Activated CD8-positive, alpha-beta memory T cell treated with anti-CD3 and anti-CD28 coated beads, Interleukin-2, amount 10 ng/mL, durations not matched to agents 7 days and 5 days (primary cell): ENCODE measurements at regions not wholly inside any gene's neighbourhood (a gene's known extent, or its start where the extent isn't known, plus 50 kb on each side); places are given as distances from the start of the nearest gene placed in this dataset.
"Not testable (repeated sequence)": the region's sequence is repeated elsewhere in the genome, so short reads cannot be mapped to it uniquely, and the experiment has no call there.

Source experiments
- ATAC-seq: fragments of 150-1000 bp; cut with Tn5 transposase; one replicate; pipeline ENCODE4 v1.10.0; 2021; ENCODE audit warnings: moderate library complexity
- CTCF ChIA-PET: fragments of 350-600 bp; sonication (Branson Sonifier 250); formaldehyde crosslinking; loops from one replicate; lab custom pipeline; 2021; ENCODE audit warnings: antibody characterized with exemption; lab: Charles Lee
- DNase-seq: peaks from one replicate; pipeline ENCODE4 v3.0.0-alpha.2; 2020
- H3K27ac Mint-ChIP-seq: one replicate; pipeline ENCODE4 v1.8.0; 2021; ENCODE audit warnings: mild to moderate bottlenecking, mixed read lengths
- H3K27me3 Mint-ChIP-seq: one replicate; pipeline ENCODE4 v1.8.0; 2021; ENCODE audit warnings: mixed read lengths
- H3K36me3 Mint-ChIP-seq: one replicate; pipeline ENCODE4 v1.8.0; 2021; ENCODE audit warnings: mild to moderate bottlenecking, mixed read lengths
- H3K4me1 Mint-ChIP-seq: one replicate; pipeline ENCODE4 v1.8.0; 2021; ENCODE audit warnings: mixed read lengths
- H3K4me3 Mint-ChIP-seq: one replicate; pipeline ENCODE4 v1.8.0; 2021; ENCODE audit warnings: mild to moderate bottlenecking, moderate library complexity, mixed read lengths
- H3K9me3 Mint-ChIP-seq: one replicate; pipeline ENCODE4 v1.8.0; 2022; ENCODE audit warnings: low read depth, mixed read lengths

GRCh38 chr4:116724249-116724648 lies 361.1 kb downstream of the TRAM1L1 start:
- Mint-ChIP-seq H3K4me3 (no peak overlapping the region), H3K27ac (no peak overlapping the region), H3K27me3 (no peaks in the 10 kb centered on the region), H3K4me1 (no peaks in the 10 kb centered on the region), H3K36me3 (no peaks in the 10 kb centered on the region), H3K9me3 (peaks cover 2% of the 10 kb centered on the region)
- DNase-seq (no peak), ATAC-seq (no peak)
- CTCF ChIA-PET = no interaction called here

DNA sequence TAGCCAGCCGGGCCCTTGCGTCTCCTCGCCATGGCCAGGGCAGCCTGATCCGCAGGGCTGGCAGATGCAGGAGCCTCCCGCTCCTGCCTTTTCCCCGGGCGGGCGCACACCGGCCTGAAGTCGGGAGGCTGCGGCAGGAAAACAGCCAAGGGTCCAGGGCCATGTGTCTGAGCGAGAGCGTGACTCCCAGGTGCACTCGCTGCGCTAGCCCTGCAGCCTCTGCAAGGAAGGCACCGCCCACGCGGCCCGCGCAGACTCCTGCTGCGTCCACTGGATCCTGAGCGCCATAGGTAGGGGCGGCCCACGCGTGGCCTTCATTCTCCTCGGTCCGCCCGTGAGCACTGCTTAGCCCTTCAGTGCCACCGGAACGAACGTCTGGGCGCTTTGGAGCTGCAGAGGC lies 379.9 kb downstream of the TRAM1L1 start:
- Mint-ChIP-seq H3K36me3 (no peaks in the 10 kb centered on the region), H3K4me1 (no peaks in the 10 kb centered on the region), H3K27ac (no peak overlapping the region), H3K9me3 (no peaks in the 10 kb centered on the region), H3K4me3 (no peak overlapping the region), H3K27me3 (no peaks in the 10 kb centered on the region)
- CTCF ChIA-PET = no interaction called here
- DNase-seq (no peak), ATAC-seq (no peak)

DNA sequence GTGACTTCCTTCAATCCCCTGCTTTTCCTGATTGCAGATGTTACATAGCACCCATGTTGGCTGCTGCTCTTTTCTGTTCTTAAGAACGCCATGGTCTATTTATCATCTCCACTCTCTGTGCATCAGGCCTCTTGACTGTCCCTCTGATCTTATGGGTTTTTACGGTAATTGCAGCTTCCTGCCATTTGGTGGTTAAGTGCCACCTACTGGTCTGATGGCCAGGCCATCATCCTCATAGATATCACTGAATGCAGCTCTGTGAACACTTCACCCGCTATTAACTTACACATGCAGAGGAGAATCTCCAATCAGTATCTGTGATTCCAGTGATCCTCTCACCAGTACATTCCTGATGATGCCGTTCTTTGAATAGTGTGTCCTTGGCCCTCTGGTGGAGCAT lies 382.4 kb downstream of the TRAM1L1 start:
- Mint-ChIP-seq H3K4me3 (no peak overlapping the region), H3K27ac (no peak overlapping the region), H3K9me3 (no peaks in the 10 kb centered on the region), H3K27me3 (no peaks in the 10 kb centered on the region), H3K4me1 (no peaks in the 10 kb centered on the region), H3K36me3 (no peaks in the 10 kb centered on the region)
- ATAC-seq (no peak), DNase-seq (no peak)
- CTCF ChIA-PET = no interaction called here

- CTCF ChIA-PET = no interaction called here
- Mint-ChIP-seq H3K4me1 (no peaks in the 10 kb centered on the region), H3K4me3 (no peak overlapping the region), H3K27ac (no peak overlapping the region), H3K36me3 (no peaks in the 10 kb centered on the region), H3K27me3 (no peaks in the 10 kb centered on the region), H3K9me3 (peaks cover 3% of the 10 kb centered on the region)
- DNase-seq (no peak), ATAC-seq (no peak)
Measured at GRCh38 chr4:116688536-116688935, 396.8 kb downstream of the TRAM1L1 start.

GRCh38 chr4:116668190-116668589 lies 417.2 kb downstream of the TRAM1L1 start:
- no peaks in the 10 kb centered on the region for H3K4me1 Mint-ChIP-seq
- no peak for ATAC-seq

GRCh38 chr4:116665716-116666115 lies 419.7 kb downstream of the TRAM1L1 start:
- Mint-ChIP-seq H3K4me1 (no peaks in the 10 kb centered on the region), H3K27me3 (no peaks in the 10 kb centered on the region), H3K4me3 (no peak overlapping the region), H3K9me3 (peaks cover 6% of the 10 kb centered on the region), H3K27ac (no peak overlapping the region), H3K36me3 (no peaks in the 10 kb centered on the region)
- CTCF ChIA-PET = no interaction called here
- DNase-seq (no peak), ATAC-seq (no peak)

More at GRCh38 chr4:116668190-116668589, 417.2 kb downstream of the TRAM1L1 start:
- no peak overlapping the region for H3K27ac Mint-ChIP-seq
- H3K27me3 Mint-ChIP-seq = no peaks in the 10 kb centered on the region
- H3K36me3 Mint-ChIP-seq = no peaks in the 10 kb centered on the region
- no peak for DNase-seq
- H3K9me3 Mint-ChIP-seq = peaks cover 4% of the 10 kb centered on the region
- no peak overlapping the region for H3K4me3 Mint-ChIP-seq
- CTCF ChIA-PET = no interaction called here

DNA sequence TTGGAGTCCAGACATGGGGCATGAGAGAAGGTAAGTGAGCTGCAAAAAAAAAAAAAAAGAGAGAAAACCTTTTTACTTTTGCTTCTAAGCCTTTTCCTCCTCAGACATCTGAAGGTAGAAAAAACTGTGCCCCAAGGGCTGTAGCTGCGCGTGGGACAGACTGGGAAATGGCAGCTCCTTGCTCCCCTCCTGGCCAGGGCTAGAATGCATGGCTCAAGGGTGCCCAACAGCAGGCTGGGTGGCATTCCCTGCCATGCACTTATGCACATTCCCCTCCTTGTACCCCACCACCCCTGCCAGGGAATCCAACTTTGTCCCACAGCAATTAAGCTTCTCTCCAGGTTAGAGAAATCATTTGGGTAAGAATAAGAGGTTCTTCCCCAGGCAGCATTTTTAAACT lies 421.2 kb downstream of the TRAM1L1 start:
- Mint-ChIP-seq H3K27ac (no peak overlapping the region), H3K4me1 (no peaks in the 10 kb centered on the region), H3K36me3 (no peaks in the 10 kb centered on the region), H3K4me3 (no peak overlapping the region), H3K27me3 (no peaks in the 10 kb centered on the region), H3K9me3 (peaks cover 6% of the 10 kb centered on the region)
- CTCF ChIA-PET = no interaction called here
- ATAC-seq = no peak
- no peak for DNase-seq

DNA sequence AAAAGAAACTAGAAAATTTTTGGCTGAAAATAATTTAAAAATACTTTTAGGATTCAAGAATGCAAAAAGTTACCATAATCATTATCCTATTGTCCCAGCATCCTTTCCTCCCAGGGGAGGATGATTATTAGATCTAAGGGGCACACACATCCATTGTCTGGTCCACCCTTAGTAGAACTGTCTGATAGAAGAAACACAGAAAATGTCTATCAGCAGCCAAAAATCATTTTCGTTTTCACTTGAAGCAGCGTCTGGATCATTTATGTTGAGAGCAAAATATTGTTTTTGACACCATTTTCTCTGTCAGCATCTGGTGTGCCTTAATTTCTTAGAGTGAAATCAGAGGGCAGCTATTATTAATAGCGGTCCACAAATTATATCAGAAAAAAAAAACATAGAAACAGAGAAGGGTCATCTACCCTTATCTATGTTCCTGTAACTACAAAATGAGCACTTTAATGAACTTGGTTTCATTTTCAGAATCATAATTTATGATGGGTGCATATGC lies 446.3 kb downstream of the TRAM1L1 start:
- DNase-seq (no peak), ATAC-seq (no peak)
- Mint-ChIP-seq H3K4me3 (no peak overlapping the region), H3K36me3 (no peaks in the 10 kb centered on the region), H3K27ac (no peak overlapping the region), H3K4me1 (no peaks in the 10 kb centered on the region), H3K27me3 (no peaks in the 10 kb centered on the region), H3K9me3 (no peaks in the 10 kb centered on the region)
- CTCF ChIA-PET = no interaction called here

DNA sequence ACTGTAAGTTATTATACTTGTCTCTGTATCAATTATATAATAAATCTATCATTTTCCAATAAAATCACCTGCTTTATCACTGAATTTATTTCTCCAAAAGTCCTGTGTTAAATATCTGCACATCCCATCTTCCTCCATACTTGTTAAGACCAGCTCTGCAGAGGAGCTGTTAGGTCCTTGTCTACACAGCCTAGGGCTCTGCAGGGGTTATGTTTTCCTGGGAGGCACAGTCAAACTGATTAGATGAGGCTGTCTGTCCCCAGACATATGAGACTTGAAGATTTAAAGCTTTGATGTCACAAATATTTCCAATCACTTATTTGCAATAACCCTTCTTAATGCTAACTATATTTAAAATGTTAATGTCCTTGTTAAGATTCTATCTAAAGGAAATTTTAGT lies 446.8 kb downstream of the TRAM1L1 start:
- CTCF ChIA-PET = no interaction called here

DNA sequence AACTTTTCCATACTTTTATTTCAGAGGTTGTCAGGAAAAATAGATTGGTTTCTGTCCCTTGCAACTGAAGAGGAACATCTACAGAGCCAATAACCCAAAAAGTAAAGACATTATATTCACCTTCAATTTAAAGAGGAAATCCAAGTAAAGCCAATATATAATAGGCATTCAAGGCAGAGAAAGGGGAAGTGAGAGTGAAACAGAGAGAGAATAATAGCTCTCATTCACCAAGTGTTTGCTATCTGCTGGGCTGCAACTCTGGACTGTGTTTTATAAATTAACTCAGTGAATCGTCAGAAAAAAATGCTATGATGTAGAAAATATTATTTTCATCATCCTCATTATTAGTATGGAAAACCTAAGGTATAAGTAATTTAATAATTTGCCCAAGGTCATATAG lies 448.5 kb downstream of the TRAM1L1 start:
- Mint-ChIP-seq H3K36me3 (no peaks in the 10 kb centered on the region), H3K4me1 (no peaks in the 10 kb centered on the region), H3K27ac (no peak overlapping the region), H3K9me3 (no peaks in the 10 kb centered on the region), H3K27me3 (no peaks in the 10 kb centered on the region), H3K4me3 (no peak overlapping the region)
- CTCF ChIA-PET = no interaction called here
- ATAC-seq = no peak
- no peak for DNase-seq

More for the DNA sequence above, 446.8 kb downstream of the TRAM1L1 start:
- H3K9me3 Mint-ChIP-seq = no peaks in the 10 kb centered on the region
- H3K4me1 Mint-ChIP-seq = no peaks in the 10 kb centered on the region
- ATAC-seq (no peak), DNase-seq (no peak)
- no peaks in the 10 kb centered on the region for H3K27me3 Mint-ChIP-seq
- no peaks in the 10 kb centered on the region for H3K36me3 Mint-ChIP-seq
- H3K4me3 Mint-ChIP-seq = no peak overlapping the region
- no peak overlapping the region for H3K27ac Mint-ChIP-seq

DNA sequence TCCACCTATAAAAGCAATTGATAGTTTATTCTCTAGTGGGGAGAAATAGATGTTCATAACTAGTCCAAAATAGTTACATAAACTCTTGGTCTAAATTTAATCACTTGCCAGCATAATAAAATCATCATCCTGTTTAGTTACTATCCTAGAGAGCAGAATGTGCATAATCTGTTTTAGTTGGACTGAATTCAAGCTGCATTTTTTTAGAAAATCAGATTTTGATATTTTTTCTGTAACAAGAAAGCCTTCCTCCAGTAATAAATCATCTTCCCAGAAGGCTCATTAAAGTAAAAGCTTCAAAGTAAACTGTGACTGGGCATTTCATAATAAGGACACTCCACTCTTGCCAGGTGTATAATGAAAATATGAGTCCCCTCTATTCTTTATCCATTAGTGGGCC lies 453.1 kb downstream of the TRAM1L1 start:
- Mint-ChIP-seq H3K27ac (no peak overlapping the region), H3K4me1 (no peaks in the 10 kb centered on the region), H3K4me3 (no peak overlapping the region), H3K27me3 (no peaks in the 10 kb centered on the region), H3K36me3 (no peaks in the 10 kb centered on the region), H3K9me3 (no peaks in the 10 kb centered on the region)
- DNase-seq = no peak
- no peak for ATAC-seq
- CTCF ChIA-PET = no interaction called here

- H3K4me3 Mint-ChIP-seq = no peak overlapping the region
- DNase-seq (no peak), ATAC-seq (no peak)
- H3K27me3 Mint-ChIP-seq = no peaks in the 10 kb centered on the region
- H3K27ac Mint-ChIP-seq = no peak overlapping the region
- H3K36me3 Mint-ChIP-seq = no peaks in the 10 kb centered on the region
- no peaks in the 10 kb centered on the region for H3K4me1 Mint-ChIP-seq
- no peaks in the 10 kb centered on the region for H3K9me3 Mint-ChIP-seq
- CTCF ChIA-PET = no interaction called here
Measured at GRCh38 chr4:116628598-116628997, 456.8 kb downstream of the TRAM1L1 start.

DNA sequence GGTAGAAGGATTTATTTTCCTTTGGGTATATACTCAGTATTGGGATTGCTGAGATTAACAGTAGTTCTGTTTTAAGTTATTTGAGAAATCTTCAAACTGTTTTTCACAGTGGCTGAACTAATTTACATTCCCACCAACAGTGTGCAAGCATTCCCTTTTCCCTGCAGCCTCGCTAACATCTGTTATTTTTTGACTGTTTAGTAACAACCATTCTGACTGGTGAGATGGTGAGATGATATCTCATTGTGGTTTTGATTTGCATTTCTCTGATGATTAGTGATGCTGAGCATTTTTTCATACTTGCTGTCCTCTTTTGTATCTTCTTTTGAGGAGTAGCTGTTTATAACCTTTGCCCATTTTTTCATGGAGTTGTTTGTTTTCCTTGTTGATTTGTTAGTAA lies 457.8 kb downstream of the TRAM1L1 start:
- Mint-ChIP-seq H3K36me3 (no peaks in the 10 kb centered on the region), H3K4me3 (no peak overlapping the region), H3K9me3 (no peaks in the 10 kb centered on the region), H3K27ac (no peak overlapping the region), H3K4me1 (no peaks in the 10 kb centered on the region), H3K27me3 (no peaks in the 10 kb centered on the region)
- DNase-seq = no peak
- ATAC-seq = no peak
- CTCF ChIA-PET = no interaction called here

DNA sequence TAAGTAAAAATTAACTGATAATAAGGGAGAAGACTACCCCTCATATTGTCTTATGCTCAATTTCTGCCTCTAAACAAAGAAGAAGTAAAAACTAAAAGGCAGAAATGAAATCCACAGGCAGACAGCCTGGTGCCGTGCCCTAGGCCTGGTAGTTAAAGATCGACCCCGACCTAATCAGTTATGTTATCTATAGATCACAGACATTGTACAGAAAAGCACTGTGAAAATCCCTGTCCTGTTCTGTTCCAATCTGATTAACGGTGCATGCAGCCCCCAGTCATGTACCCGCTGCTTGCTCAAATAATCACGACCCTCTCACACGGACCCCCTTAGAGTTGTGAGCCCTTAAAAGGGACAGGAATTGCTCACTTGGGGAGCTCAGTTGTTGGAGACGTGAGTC lies 465.9 kb downstream of the TRAM1L1 start:
- H3K27me3 Mint-ChIP-seq, H3K27ac Mint-ChIP-seq, H3K4me1 Mint-ChIP-seq, ATAC-seq, DNase-seq, CTCF ChIA-PET, H3K4me3 Mint-ChIP-seq, H3K9me3 Mint-ChIP-seq, H3K36me3 Mint-ChIP-seq: not testable (repeated sequence)

GRCh38 chr4:116618638-116619037 lies 466.7 kb downstream of the TRAM1L1 start:
- no peaks in the 10 kb centered on the region for H3K4me1 Mint-ChIP-seq
- CTCF ChIA-PET = no interaction called here
- H3K36me3 Mint-ChIP-seq = no peaks in the 10 kb centered on the region

More at GRCh38 chr4:116618638-116619037, 466.7 kb downstream of the TRAM1L1 start:
- Mint-ChIP-seq H3K27ac (no peak overlapping the region), H3K4me3 (no peak overlapping the region), H3K9me3 (no peaks in the 10 kb centered on the region), H3K27me3 (no peaks in the 10 kb centered on the region)
- no peak for ATAC-seq
- no peak for DNase-seq
